Spleen (tissue), 11 donors: ENCODE measurements at regions not wholly inside any gene's neighbourhood (a gene's known extent, or its start where the extent isn't known, plus 50 kb on each side); places are given as distances from the start of the nearest gene placed in this dataset.
A peak's percentile ranks its signal among the peaks of the same experiment; 100 is the strongest.

Experiments used
- DNase-seq: peaks from one replicate; pipeline ENCODE4 v3.0.0-alpha.2; 2020
- H3K27ac ChIP-seq, 8 donors: fragments of 200-600 bp; sonication (generic) in 7 of 8; 1 replicate in 4 of 8; 2 replicates in 4 of 8; pipeline versions ENCODE4 v1.5.0 to v1.8.0; 2016 to 2021; ENCODE audit warnings: inconsistent platforms in 4 of 8, mild to moderate bottlenecking in 4 of 8, moderate library complexity in 1 of 8
- H3K27me3 ChIP-seq, 7 donors: fragments of 200-600 bp; sonication (generic) in 6 of 7; replicated peaks in 1 of 7; 1 replicate in 4 of 7; 2 replicates in 3 of 7; pipeline versions ENCODE4 v1.5.0 to v1.8.0; 2016 to 2021; ENCODE audit warnings: inconsistent platforms in 3 of 7, mild to moderate bottlenecking in 1 of 7
- H3K36me3 ChIP-seq, 6 donors: fragments of 200-600 bp; sonication (generic) in 5 of 6; 1 replicate in 4 of 6; 2 replicates in 2 of 6; pipeline versions ENCODE4 v1.5.0 to v1.8.0; 2016 to 2021; ENCODE audit warnings: inconsistent platforms in 2 of 6
- H3K4me1 ChIP-seq, 6 donors: fragments of 200-600 bp; sonication (generic) in 5 of 6; 1 replicate in 3 of 6; 2 replicates in 3 of 6; pipeline versions ENCODE4 v1.5.0 to v1.8.0; 2016 to 2021; ENCODE audit warnings: inconsistent platforms in 3 of 6
- H3K4me3 ChIP-seq, 8 donors: fragments of 200-600 bp; sonication (generic) in 7 of 8; 1 replicate in 4 of 8; 2 replicates in 4 of 8; pipeline versions ENCODE4 v1.5.0 to v1.8.0; 2016 to 2021; ENCODE audit warnings: inconsistent platforms in 4 of 8, mild to moderate bottlenecking in 4 of 8, moderate library complexity in 2 of 8
- H3K9me3 ChIP-seq, 8 donors: fragments of 200-600 bp; sonication (generic) in 7 of 8; 1 replicate in 4 of 8; 2 replicates in 4 of 8; pipeline versions ENCODE4 v1.5.0 to v1.8.0; 2016 to 2021; ENCODE audit warnings: inconsistent platforms in 4 of 8
- POLR2A ChIP-seq, 3 donors: fragments of 450-650 bp; IDR thresholded peaks; one replicate each; pipeline ENCODE4 v1.5.1; 2017; ENCODE audit warnings: antibody characterized with exemption in 3 of 3, mild to moderate bottlenecking in 1 of 3
- POLR2AphosphoS5 ChIP-seq, 3 donors: sonication (generic); formaldehyde crosslinking; IDR thresholded peaks; one replicate each; pipeline ENCODE4 v1.5.1; 2017; ENCODE audit warnings: antibody characterized with exemption in 3 of 3
- WGBS, 5 donors: extraction: QIAGEN DNeasy Blood & Tissue Kit in 3 of 5; methylation state at CpG; one replicate each; pipeline versions ENCODE4 v1.1.5 to v1.1.7; 2013 to 2018; 5-methylcytosine and 5-hydroxymethylcytosine counted together
- intact Hi-C: fragments of 100-400 bp; cut with DNase I; formaldehyde crosslinking; loops from one replicate; pipeline ENCODE4 v1.15.0; 2023; ENCODE audit warnings: low total_unique reads
- TF ChIP-seq, protein P1 (sequence below), 11 experiments: fragments of 200-600 bp in 7 of 11; fragments of 450-650 bp in 4 of 11; sonication (generic) in 4 of 11; IDR thresholded peaks in 8 of 11; conservative IDR thresholded peaks in 3 of 11; 1 replicate in 7 of 11; 2 replicates in 4 of 11; pipeline versions ENCODE4 v1.4.0 to v1.8.0; 2016 to 2021; ENCODE audit warnings: antibody characterized with exemption in 11 of 11, inconsistent platforms in 4 of 11, mild to moderate bottlenecking in 1 of 11
- donor health status: healthy with polysubstance abuse.
- donor health status: DM: no; HTN: no; CAD: no; lungs with moderate emphysema.
- donor health status: DM: no; HTN: no; CAD: no.
- donor health status: Bipolar disorder and iron deficiency.
- donor health status: healthy.
- donor health status: DM: no; HTN: no; CAD: no.
- donor health status: DM: yes; HTN: yes; CAD: no.

DNA sequence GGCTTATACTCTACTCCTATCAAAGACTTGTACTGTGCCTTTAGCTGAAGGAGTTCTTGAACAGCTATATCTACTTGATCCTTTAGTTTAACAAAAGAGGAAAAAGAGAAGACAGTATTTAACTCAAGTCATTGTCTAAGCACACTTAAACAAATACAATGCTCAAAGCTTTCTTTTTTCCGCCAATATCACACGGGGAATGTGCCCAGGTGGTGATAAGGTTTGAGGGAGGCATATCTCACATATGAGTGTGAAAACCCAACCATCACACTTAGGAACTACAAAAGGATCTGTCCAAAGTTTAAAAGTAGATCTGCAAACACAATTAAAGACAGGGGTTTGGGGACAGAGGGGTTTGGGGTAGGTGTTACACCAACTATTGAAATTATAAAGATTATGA lies 59.0 kb upstream of the SLC30A10 start:
- Histone ChIP-seq H3K36me3 (peaks cover 0 to 71% (median 33%) of the 10 kb centered on the region in 6 donors), H3K27ac (peak overlapping the region in 1 of 8 donors; percentile 64), H3K4me1 (peaks cover 0 to 4% (median 0%) of the 10 kb centered on the region in 6 donors), H3K4me3 (no peak overlapping the region), H3K27me3 (no peaks in the 10 kb centered on the region), H3K9me3 (no peaks in the 10 kb centered on the region)
- 96 to 100% (median 97%) methylated on average over 2 of the region's 2 CpGs for WGBS, 5 donors
- intact Hi-C loops: no loop called here
- TF ChIP-seq POLR2A (IDR thresholded peaks at IDR 0.05) (no peak), POLR2AphosphoS5 (IDR thresholded peaks at IDR 0.05) (no peak)
- TF ChIP-seq, protein P1, sequence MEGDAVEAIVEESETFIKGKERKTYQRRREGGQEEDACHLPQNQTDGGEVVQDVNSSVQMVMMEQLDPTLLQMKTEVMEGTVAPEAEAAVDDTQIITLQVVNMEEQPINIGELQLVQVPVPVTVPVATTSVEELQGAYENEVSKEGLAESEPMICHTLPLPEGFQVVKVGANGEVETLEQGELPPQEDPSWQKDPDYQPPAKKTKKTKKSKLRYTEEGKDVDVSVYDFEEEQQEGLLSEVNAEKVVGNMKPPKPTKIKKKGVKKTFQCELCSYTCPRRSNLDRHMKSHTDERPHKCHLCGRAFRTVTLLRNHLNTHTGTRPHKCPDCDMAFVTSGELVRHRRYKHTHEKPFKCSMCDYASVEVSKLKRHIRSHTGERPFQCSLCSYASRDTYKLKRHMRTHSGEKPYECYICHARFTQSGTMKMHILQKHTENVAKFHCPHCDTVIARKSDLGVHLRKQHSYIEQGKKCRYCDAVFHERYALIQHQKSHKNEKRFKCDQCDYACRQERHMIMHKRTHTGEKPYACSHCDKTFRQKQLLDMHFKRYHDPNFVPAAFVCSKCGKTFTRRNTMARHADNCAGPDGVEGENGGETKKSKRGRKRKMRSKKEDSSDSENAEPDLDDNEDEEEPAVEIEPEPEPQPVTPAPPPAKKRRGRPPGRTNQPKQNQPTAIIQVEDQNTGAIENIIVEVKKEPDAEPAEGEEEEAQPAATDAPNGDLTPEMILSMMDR (IDR thresholded peaks at IDR 0.05 in 8 of 11, conservative IDR thresholded peaks at IDR 0.05 in 3 of 11): no peak
- DNase-seq: no peak

DNA sequence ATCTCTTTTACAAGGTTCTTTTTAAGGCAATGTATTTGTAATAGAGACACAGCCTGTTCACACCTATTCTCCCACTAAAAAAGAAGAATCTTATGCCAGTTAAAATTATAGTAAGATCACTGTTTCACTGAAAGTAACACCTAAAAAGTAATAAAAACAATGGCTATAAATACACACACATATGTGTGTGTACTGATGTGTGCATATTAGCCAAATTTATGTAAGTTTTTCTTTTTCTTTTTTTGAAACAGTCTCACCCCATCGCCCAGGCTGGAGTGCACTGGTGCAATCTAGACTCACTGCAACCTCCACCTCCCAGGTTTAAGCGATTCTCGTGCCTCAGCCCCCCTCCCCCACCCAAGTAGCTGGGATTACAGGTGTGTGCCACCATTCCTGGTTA lies 56.8 kb upstream of the SLC30A10 start:
- peaks cover 0 to 4% (median 0%) of the 10 kb centered on the region in 6 donors for H3K4me1 ChIP-seq
- H3K9me3 ChIP-seq: no peaks in the 10 kb centered on the region
- intact Hi-C loops: no loop called here
- TF ChIP-seq POLR2AphosphoS5 (IDR thresholded peaks at IDR 0.05) (no peak), POLR2A (IDR thresholded peaks at IDR 0.05) (no peak)
- TF ChIP-seq, protein P1 (IDR thresholded peaks at IDR 0.05 in 8 of 11, conservative IDR thresholded peaks at IDR 0.05 in 3 of 11): no peak
- H3K36me3 ChIP-seq: peaks cover 0 to 90% (median 46%) of the 10 kb centered on the region in 6 donors
- DNase-seq: no peak
- H3K27ac ChIP-seq: peak overlapping the region in 1 of 8 donors; percentile 28
- H3K27me3 ChIP-seq: no peaks in the 10 kb centered on the region
- H3K4me3 ChIP-seq: no peak overlapping the region
- WGBS, 5 donors: 69 to 95% (median 84%) methylated on average over 3 of the region's 3 CpGs
